HepG2 (cell line): ENCODE measurements at regions not wholly inside any gene's neighbourhood (a gene's known extent, or its start where the extent isn't known, plus 50 kb on each side); places are given as distances from the start of the nearest gene placed in this dataset.

Experiments
- ATAD3A ChIP-seq: sonication (generic); formaldehyde crosslinking; IDR thresholded peaks from 2 replicates; pipeline ENCODE4 v1.4.0; 2020; ENCODE audit warnings: missing genetic modification reagents
- BHLHE40 ChIP-seq: IDR thresholded peaks from 2 replicates; pipeline ENCODE4 v1.6.1; 2011; ENCODE audit warnings: low read length, improper control_type of control experiment
- EEA1 ChIP-seq: sonication (generic); formaldehyde crosslinking; IDR thresholded peaks from 2 replicates; pipeline ENCODE4 v1.5.1; 2020; ENCODE audit warnings: mild to moderate bottlenecking, missing genetic modification reagents, borderline replicate concordance
- FOXC1 ChIP-seq: sonication (generic); formaldehyde crosslinking; IDR thresholded peaks from 2 replicates; pipeline ENCODE4 v1.8.0; 2022; ENCODE audit warnings: mild to moderate bottlenecking, missing genetic modification reagents, borderline replicate concordance
- GPBP1L1 ChIP-seq: sonication (generic); formaldehyde crosslinking; IDR thresholded peaks from 2 replicates; pipeline ENCODE4 v1.5.0; 2020; ENCODE audit warnings: mild to moderate bottlenecking, missing genetic modification reagents
- KDM5B ChIP-seq: sonication (generic); formaldehyde crosslinking; IDR thresholded peaks from 2 replicates; pipeline ENCODE4 v1.4.0; 2020; ENCODE audit warnings: missing genetic modification reagents, mild to moderate bottlenecking, borderline replicate concordance
- MBNL3 ChIP-seq: fragments of 250-450 bp; sonication (Bioruptor Pico); conservative IDR thresholded peaks from 2 replicates; pipeline ENCODE4 v1.8.0; 2022; ENCODE audit warnings: mild to moderate bottlenecking, inconsistent platforms
- MEF2D ChIP-seq: sonication (generic); formaldehyde crosslinking; IDR thresholded peaks from 2 replicates; pipeline ENCODE4 v1.5.1; 2020; ENCODE audit warnings: mild to moderate bottlenecking, missing genetic modification reagents
- PBX2 ChIP-seq: IDR thresholded peaks from 2 replicates; pipeline ENCODE4 v1.6.1; 2016; ENCODE audit warnings: control low read depth
- POLR2AphosphoS5 ChIP-seq: IDR thresholded peaks from 2 replicates; pipeline ENCODE4 v1.6.1; 2012; ENCODE audit warnings: low read depth, low read length
- RAD21 ChIP-seq: fragments of 450-650 bp; formaldehyde crosslinking; IDR thresholded peaks from 2 replicates; pipeline ENCODE4 v1.5.0; 2020; ENCODE audit warnings: mild to moderate bottlenecking
- SAFB2 ChIP-seq: sonication (generic); formaldehyde crosslinking; IDR thresholded peaks from 2 replicates; pipeline ENCODE4 v1.5.1; 2020; ENCODE audit warnings: missing genetic modification reagents, low read depth, mild to moderate bottlenecking, borderline replicate concordance
- SMARCC2 ChIP-seq: fragments of 450-650 bp; IDR thresholded peaks from 2 replicates; pipeline ENCODE4 v1.6.1; 2017; ENCODE audit warnings: antibody characterized with exemption, mild to moderate bottlenecking
- SYNCRIP ChIP-seq: fragments of 200-400 bp; formaldehyde crosslinking; IDR thresholded peaks from 2 replicates; pipeline ENCODE4 v1.6.1; 2018; ENCODE audit warnings: mild to moderate bottlenecking, low read depth, low read length; ENCODE audit not compliant: insufficient read depth
- TBX2 ChIP-seq: sonication (generic); formaldehyde crosslinking; IDR thresholded peaks from 2 replicates; pipeline ENCODE4 v1.5.0; 2020; ENCODE audit warnings: missing genetic modification reagents, mild to moderate bottlenecking, borderline replicate concordance
- TEAD3 ChIP-seq: optimal IDR thresholded peaks from 2 replicates; pipeline ENCODE3; 2016; ENCODE audit warnings: borderline replicate concordance
- XBP1 ChIP-seq: sonication (generic); formaldehyde crosslinking; IDR thresholded peaks from 2 replicates; pipeline ENCODE4 v1.5.0; 2020; ENCODE audit warnings: missing genetic modification reagents
- XRCC5 ChIP-seq: fragments of 200-400 bp; formaldehyde crosslinking; optimal IDR thresholded peaks from 2 replicates; pipeline ENCODE3; 2017; ENCODE audit warnings: mild to moderate bottlenecking, low read length
- ZFP1 ChIP-seq: IDR thresholded peaks from 2 replicates; pipeline ENCODE4 v1.6.1; 2016
- ZNF282 ChIP-seq: fragments of 450-650 bp; IDR thresholded peaks from 2 replicates; pipeline ENCODE4 v1.6.1; 2018; ENCODE audit not compliant: partially characterized antibody
- TF ChIP-seq, protein P1 (sequence below): sonication (generic); formaldehyde crosslinking; IDR thresholded peaks from 2 replicates; pipeline ENCODE4 v1.4.0; 2020; ENCODE audit warnings: mild to moderate bottlenecking, missing genetic modification reagents

GRCh38 chr5:96117771-96118651 lies 156.4 kb upstream of the ELL2 start (continued):
- TF ChIP-seq, protein P1, sequence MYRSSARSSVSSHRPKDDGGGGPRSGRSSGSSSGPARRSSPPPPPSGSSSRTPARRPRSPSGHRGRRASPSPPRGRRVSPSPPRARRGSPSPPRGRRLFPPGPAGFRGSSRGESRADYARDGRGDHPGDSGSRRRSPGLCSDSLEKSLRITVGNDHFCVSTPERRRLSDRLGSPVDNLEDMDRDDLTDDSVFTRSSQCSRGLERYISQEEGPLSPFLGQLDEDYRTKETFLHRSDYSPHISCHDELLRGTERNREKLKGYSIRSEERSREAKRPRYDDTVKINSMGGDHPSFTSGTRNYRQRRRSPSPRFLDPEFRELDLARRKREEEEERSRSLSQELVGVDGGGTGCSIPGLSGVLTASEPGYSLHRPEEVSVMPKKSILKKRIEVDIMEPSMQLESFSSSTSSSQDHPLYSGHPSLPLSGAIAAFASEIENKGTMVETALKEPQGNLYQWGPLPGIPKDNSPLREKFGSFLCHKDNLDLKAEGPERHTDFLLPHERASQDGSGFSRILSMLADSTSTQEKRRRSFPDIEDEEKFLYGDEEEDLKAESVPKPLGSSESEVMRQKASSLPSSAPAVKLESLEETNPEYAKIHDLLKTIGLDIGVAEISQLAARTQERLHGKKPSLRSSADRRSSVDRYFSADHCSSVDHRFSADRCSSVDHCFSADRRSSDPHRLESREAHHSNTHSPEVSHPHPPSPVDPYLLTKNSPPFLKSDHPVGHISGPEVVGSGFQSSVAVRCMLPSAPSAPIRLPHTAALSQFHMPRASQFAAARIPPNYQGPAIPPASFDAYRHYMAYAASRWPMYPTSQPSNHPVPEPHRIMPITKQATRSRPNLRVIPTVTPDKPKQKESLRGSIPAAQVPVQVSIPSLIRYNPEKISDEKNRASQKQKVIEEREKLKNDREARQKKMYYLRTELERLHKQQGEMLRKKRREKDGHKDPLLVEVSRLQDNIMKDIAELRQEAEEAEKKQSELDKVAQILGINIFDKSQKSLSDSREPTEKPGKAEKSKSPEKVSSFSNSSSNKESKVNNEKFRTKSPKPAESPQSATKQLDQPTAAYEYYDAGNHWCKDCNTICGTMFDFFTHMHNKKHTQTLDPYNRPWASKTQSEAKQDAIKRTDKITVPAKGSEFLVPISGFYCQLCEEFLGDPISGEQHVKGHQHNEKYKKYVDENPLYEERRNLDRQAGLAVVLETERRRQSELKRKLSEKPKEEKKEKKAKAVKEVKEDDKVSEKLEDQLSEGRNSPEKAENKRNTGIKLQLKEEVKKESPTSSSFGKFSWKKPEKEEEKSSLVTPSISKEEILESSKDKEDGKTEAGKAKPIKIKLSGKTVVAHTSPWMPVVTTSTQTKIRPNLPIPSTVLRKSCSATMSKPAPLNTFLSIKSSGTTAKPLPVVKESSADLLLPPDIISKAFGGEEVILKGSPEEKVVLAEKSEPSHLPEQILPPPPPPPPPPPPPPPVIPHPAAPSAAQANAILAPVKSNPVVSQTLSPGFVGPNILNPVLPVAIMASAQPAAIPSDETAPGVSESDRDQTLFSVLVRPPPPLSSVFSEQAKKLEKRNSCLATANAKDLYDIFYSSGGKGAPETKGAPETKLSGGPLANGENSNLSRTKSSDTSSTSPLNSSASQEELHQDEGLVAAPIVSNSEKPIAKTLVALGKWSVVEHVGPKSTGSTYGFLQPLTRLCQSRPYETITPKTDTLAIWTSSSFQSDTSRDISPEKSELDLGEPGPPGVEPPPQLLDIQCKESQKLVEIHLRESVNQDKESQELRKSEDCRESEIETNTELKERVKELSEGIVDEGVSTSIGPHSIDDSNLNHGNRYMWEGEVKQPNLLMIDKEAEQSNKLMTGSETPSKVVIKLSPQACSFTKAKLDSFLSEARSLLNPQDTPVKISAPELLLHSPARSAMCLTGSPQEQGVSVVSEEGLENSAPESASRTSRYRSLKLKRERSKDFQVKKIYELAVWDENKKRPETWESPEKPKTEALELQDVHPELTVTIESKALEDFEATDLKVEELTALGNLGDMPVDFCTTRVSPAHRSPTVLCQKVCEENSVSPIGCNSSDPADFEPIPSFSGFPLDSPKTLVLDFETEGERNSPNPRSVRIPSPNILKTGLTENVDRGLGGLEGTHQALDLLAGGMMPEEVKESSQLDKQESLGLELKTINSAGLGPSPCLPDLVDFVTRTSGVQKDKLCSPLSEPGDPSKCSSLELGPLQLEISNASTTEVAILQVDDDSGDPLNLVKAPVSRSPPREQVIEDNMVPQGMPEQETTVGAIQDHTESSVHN (CRISPR knock-in tag): no peak
- TF ChIP-seq TEAD3 (CRISPR knock-in tag) (peak; percentile 68), XBP1 (CRISPR knock-in tag) (no peak), MEF2D (CRISPR knock-in tag) (peak; percentile 73; the same call in 1 of the 2 replicates), SYNCRIP (no peak), PBX2 (no peak), XRCC5 (no peak), FOXC1 (CRISPR knock-in tag) (no peak), GPBP1L1 (CRISPR knock-in tag) (no peak), TBX2 (peak; percentile 96), ZNF282 (no peak), POLR2AphosphoS5 (no peak; the same call in 1 of the 2 replicates), MBNL3 (CRISPR knock-in tag) (no peak), KDM5B (no peak), RAD21 (CRISPR knock-in tag) (0 out of 2 replicates have a peak, but pooled peaks have one; percentile 4), SAFB2 (CRISPR knock-in tag) (no peak), SMARCC2 (no peak), EEA1 (CRISPR knock-in tag) (no peak), ATAD3A (CRISPR knock-in tag) (no peak), ZFP1 (CRISPR knock-in tag) (no peak; the same call in 1 of the 2 replicates), BHLHE40 (no peak)
